GM12892 (cell line): ENCODE measurements at regions not wholly inside any gene's neighbourhood (a gene's known extent, or its start where the extent isn't known, plus 50 kb on each side); places are given as distances from the start of the nearest gene placed in this dataset.

ENCODE experiments used
- POLR2A ChIP-seq: IDR thresholded peaks from 2 replicates; pipeline ENCODE4 v1.6.1; 2011; ENCODE audit warnings: low read depth, low read length, control low read depth
- POLR2AphosphoS5 ChIP-seq: IDR thresholded peaks from 2 replicates; pipeline ENCODE4 v1.6.1; 2011; ENCODE audit warnings: low read depth, low read length, control low read depth

- no peak for TF ChIP-seq POLR2AphosphoS5
- TF ChIP-seq POLR2A: no peak
Observed at GRCh38 chr1:193919827-193920226, 733.4 kb upstream of the B3GALT2 start.
